HL-60/S4 treated with phorbol 12-myristate 13-acetate at 8.2 ng/mL for 4 days and 3 days (cell line): ENCODE measurements at regions not wholly inside any gene's neighbourhood (a gene's known extent, or its start where the extent isn't known, plus 50 kb on each side); places are given as distances from the start of the nearest gene placed in this dataset.

Experiments used
- in situ Hi-C: fragments of 300-500 bp; cut with MboI; formaldehyde crosslinking; loops from 2 replicates; pipeline ENCODE4 v1.15.0; 2022; ENCODE audit warnings: low sequenced_read_pairs

GRCh38 chr7:25653384-25653783, 425.1 kb upstream of the NPVF start:
- in situ Hi-C loops = no loop called here

GRCh38 chr7:25656071-25656470, 427.8 kb upstream of the NPVF start:
- in situ Hi-C loops = no loop called here

- in situ Hi-C loops = no loop called here
Measured at GRCh38 chr7:25656581-25657026, 428.3 kb upstream of the NPVF start.

- in situ Hi-C loops = no loop called here
Measured at GRCh38 chr7:25658375-25658774, 430.1 kb upstream of the NPVF start.

GRCh38 chr7:25659841-25660240, 431.6 kb upstream of the NPVF start:
- in situ Hi-C loops = no loop called here

- in situ Hi-C loops = no loop called here
Measured at GRCh38 chr7:25662841-25663800, 434.8 kb upstream of the NPVF start.

DNA sequence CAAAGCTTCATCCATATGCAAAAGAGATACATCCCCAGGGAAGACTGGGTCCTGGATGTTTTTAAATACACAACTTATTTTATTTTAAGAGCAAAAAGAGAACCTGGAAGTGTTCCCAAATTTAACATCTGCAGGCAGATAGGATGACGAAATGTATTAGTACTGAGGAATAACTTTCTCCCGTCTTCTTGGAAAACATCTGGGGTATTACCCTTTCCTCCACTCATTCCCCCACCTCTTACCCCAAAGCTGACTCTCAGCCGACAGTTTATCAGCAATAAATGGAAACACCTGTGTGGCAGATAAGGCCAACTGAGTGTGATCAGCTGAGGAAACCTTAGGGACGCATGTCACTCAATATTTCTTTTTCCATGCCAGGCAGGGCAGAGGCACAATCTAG, 435.6 kb upstream of the NPVF start:
- in situ Hi-C loops = no loop called here

- in situ Hi-C loops = no loop called here
Measured at GRCh38 chr7:25664593-25664992, 436.3 kb upstream of the NPVF start.

GRCh38 chr7:25665374-25665773, 437.1 kb upstream of the NPVF start:
- in situ Hi-C loops = no loop called here

- in situ Hi-C loops = no loop called here
Measured at GRCh38 chr7:25665903-25666670, 437.8 kb upstream of the NPVF start.

DNA sequence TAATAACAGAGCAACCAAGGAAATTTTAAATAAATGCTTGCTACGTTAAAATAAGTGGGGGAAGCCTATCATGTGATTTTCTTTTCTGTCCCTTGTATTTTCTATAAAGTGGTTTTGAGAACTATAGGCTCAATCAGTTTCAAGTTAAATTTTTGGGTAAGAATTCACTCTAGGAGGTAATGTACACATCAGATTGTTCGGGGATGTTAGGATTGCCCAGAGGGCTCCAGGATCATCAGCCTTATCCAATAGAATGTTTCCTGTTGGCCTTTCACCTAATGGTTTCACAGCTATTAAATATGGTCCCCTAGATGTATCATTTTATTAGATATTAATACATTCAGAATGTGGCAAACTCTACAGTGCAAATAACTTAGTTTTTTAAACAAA, 438.4 kb upstream of the NPVF start:
- in situ Hi-C loops = no loop called here

GRCh38 chr7:25669281-25669781, 441.0 kb upstream of the NPVF start:
- in situ Hi-C loops = no loop called here

DNA sequence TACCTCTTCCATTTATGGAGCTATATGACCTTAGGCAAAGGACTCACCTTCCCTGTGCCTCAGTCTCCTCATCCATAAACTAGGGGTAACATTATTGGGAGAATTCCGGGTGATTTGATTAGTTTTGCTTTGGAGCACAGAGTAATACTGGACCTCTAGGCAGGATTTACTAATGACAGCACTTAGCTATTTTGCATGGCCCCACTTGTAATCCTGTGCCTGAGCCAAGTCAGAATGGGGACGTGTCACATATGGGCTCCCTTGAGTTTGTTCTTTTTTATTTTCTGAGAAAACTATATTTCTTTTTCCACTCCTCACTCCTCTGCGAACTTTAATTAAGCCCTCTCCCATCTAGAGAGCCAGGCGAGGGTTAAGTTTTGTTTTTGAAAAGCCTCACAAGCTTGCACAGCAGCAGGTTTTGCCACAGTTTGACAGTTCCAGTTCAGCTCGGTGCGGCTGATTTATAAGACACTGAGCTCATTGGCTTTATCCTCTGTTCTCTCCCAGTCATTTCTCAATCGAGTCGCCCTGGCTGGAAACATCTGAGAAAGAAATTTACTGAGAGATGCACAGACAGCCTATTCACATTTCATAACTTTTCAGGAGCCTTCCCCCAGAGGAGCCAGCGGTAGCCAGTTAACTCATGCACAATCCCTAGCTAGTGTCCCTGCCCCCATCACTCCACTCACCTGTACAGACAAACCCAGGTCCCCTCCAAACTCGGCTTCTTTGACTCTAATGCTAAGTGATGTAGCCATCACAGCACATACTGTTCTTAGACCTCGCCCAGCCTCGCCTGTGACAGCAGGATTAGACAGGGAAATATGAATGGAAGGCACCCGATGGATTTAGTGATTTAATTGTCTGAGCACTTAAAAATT, 441.9 kb upstream of the NPVF start:
- in situ Hi-C loops = no loop called here

GRCh38 chr7:25671111-25671510, 442.8 kb upstream of the NPVF start:
- in situ Hi-C loops = no loop called here

DNA sequence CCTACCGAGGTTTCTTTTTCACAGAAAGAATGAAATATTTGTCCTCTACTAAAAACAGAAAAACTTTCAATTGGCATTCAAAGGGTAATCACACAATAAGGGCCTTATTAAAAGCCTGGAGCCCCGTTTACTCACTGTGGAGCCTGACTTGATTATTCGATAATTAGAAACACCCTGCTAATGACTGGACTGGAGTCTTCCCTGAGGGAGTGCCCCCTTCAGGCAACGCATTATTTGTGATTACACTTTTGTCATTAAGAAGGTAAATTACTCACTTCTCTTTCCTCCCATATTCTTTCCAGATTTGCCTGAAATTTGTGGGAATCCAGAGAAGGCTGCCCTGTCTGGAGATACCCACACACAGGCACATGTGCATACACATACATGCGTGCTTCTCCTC, 444.2 kb upstream of the NPVF start:
- in situ Hi-C loops = no loop called here

DNA sequence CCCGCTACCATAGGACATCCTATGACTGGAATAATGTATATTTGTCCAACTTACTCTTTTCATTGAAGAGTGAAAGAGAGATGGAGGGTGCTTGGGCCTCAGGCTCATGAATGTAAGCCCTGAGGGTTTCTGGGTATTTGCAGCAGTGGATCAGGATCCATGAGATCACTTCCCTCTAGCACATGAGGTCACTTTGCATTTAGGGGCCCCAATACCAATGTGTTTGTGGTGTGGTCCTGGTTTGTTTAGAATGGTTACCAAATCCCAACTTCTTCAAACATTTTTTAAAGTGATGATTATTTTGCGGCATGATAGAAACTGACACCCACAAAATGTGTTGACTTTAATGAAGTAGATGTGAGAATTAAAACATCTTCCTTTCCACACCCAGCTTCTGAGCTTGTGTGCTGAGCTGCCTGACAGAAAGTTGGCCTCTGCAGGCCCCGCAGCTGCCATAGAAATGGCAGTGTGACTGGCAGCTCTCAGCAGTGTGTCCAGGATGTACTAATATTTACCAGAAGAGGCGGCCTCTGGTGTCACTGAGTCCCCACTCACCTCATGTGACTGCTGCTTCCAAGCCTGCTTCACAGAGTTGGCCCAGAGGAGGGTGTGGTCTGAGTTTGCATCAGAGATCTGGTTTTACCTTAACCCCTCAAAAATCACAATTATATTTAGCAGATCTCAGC, 447.6 kb upstream of the NPVF start:
- in situ Hi-C loops = no loop called here

DNA sequence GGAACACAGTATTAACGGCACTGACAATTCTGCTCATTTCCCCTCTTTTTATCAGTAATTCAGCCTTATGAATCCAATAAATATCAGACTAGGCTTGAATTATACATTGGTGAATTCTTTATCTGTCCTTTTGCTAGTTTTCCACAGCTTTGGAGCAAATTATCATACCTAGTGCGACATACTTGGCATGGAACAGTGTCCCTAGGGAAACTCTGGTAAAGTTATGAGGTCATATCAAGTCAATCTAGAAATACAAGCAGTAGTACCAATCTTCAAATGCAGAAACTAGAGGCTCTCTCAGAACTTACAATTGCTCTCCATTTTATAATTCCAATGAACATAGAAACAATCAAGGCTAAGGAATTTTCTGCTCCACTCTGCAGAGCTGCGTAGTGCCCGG, 449.3 kb upstream of the NPVF start:
- in situ Hi-C loops = no loop called here

- in situ Hi-C loops = no loop called here
Measured at GRCh38 chr7:25678215-25678614, 449.9 kb upstream of the NPVF start.

DNA sequence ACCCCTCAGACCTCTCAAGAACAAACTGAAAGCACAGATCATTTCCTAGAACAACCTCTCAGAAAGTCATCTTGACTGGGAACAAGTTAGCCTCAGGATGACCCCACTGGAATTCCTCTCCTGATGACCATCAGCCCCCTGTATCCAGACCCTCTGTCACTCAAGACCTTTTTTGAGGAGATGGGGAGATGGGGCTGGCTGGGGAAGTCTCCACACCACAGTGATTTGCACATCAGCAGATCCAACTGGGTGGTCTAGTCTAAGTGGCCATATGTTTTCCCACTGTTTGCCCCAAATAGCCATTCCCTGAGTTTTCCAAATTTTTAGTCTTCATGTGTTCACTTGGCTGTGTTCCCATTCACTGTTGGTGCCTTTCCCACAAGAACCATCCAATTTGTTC, 452.4 kb upstream of the NPVF start:
- in situ Hi-C loops = no loop called here

- in situ Hi-C loops = no loop called here
Measured at GRCh38 chr7:25684360-25684759, 456.1 kb upstream of the NPVF start.
